NT2/D1 (cell line): ENCODE measurements at regions not wholly inside any gene's neighbourhood (a gene's known extent, or its start where the extent isn't known, plus 50 kb on each side); places are given as distances from the start of the nearest gene placed in this dataset.

Experiments used
- DNase-seq: peaks from one replicate; pipeline ENCODE4 v3.0.0-alpha.2; 2011; ENCODE audit warnings: low read depth, low spot score
- H3K27me3 ChIP-seq: 2 replicates; pipeline ENCODE4 v1.6.0; 2011; ENCODE audit warnings: mild to moderate bottlenecking; ENCODE audit not compliant: insufficient read length, insufficient read depth
- H3K36me3 ChIP-seq: 2 replicates; pipeline ENCODE4 v1.6.1; 2011; ENCODE audit warnings: mild to moderate bottlenecking, low read length, mixed read lengths; ENCODE audit not compliant: insufficient read depth, insufficient read length
- H3K4me1 ChIP-seq: 2 replicates; pipeline ENCODE4 v1.5.1; 2011; ENCODE audit not compliant: insufficient read depth, insufficient read length
- H3K4me3 ChIP-seq: 2 replicates; pipeline ENCODE4 v1.5.1; 2011; ENCODE audit warnings: low read depth; ENCODE audit not compliant: insufficient read length
- H3K9ac ChIP-seq: 2 replicates; pipeline ENCODE4 v1.6.0; 2011; ENCODE audit warnings: low read depth; ENCODE audit not compliant: insufficient read length
- H3K9me3 ChIP-seq: 2 replicates; pipeline ENCODE4 v1.5.1; 2011; ENCODE audit warnings: mild to moderate bottlenecking, low read length; ENCODE audit not compliant: insufficient read depth
- SUZ12 ChIP-seq: IDR thresholded peaks from 2 replicates; pipeline ENCODE4 v1.6.1; 2011; ENCODE audit not compliant: insufficient read length, insufficient read depth; ENCODE audit errors: extremely low read depth
- YY1 ChIP-seq: IDR thresholded peaks from 2 replicates; pipeline ENCODE4 v1.6.1; 2011; ENCODE audit not compliant: insufficient read length, insufficient read depth
- ZNF274 ChIP-seq: IDR thresholded peaks from 2 replicates; pipeline ENCODE4 v1.6.1; 2011; ENCODE audit warnings: mild to moderate bottlenecking, low read depth, low read length

DNA sequence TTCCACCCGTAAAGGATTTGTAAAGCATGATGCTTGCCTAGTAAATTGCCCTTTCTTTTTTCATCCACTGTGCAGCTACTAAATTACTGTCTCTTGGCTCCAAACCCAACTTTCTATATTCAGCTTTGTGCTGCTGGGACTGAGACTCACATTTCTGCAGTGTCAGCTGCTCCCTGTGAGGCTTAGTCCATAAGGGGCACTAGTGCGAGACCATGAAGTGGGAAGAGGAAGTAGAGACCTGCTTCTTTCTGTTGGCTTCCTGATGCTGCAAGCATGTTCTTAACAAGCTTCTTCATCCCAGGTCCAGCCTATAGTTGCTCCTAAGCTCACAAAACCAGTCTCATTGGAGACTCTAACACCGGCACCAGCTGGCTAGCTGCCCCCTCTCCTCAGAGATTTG lies 74.9 kb upstream of the HS3ST2 start:
- H3K9ac ChIP-seq = no peak overlapping the region
- H3K9me3 ChIP-seq = no peaks in the 10 kb centered on the region
- TF ChIP-seq SUZ12 (no peak), ZNF274 (no peak), YY1 (no peak)
- no peaks in the 10 kb centered on the region for H3K36me3 ChIP-seq
- no peak overlapping the region for H3K4me3 ChIP-seq
- H3K27me3 ChIP-seq = no peaks in the 10 kb centered on the region
- no peak for DNase-seq
- H3K4me1 ChIP-seq = no peaks in the 10 kb centered on the region

DNA sequence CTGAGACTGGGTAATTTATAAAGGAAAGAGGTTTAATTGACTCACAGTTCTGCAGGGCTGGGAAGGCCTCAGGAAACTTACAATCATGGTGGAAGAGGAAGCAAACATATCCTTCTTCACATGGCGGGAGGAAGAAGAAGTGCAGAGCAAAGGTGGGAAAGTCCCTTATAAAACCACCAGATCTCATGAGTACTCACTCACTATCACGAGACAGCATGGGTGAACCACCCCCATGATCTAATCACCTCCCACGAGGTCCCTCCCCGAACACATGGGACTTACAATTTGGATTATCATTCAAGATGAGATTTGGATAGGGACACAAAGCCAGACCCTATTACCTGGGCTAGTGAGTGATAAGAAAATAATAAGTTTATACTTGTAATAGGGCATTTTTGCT lies 70.6 kb upstream of the HS3ST2 start:
- TF ChIP-seq ZNF274 (no peak), SUZ12 (no peak), YY1 (no peak)
- Histone ChIP-seq H3K9ac (no peak overlapping the region), H3K36me3 (no peaks in the 10 kb centered on the region), H3K9me3 (no peaks in the 10 kb centered on the region), H3K27me3 (no peaks in the 10 kb centered on the region), H3K4me1 (no peaks in the 10 kb centered on the region), H3K4me3 (no peak overlapping the region)
- no peak for DNase-seq

DNA sequence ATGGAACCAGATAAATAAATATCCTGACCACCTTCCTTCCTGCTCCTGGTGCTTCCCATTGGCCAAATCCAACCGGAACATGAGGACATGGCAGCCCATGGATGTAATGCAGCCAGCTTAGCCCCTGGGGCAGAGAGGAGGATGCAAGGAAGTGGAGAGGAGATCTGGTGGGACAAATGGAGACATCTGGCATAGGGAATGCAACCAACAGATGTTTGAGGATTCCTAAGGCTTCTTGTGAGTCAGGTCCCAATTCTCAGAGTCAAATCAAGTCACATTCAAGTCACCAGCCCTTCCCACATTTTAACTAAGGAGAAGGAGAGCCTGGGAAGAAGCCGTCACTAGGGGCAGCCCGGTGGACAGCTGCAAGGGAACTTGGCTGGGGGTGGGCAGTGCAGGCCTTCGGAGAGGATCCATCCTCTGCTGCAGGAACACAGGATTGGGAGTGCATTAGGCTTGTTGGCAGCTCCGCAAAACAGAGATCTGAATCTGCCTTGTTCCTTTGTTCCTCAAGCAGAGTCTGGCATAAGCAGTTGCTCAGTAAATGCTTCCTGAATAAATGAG lies 62.8 kb upstream of the HS3ST2 start:
- no peak for DNase-seq
- no peak for TF ChIP-seq ZNF274
- no peak for TF ChIP-seq YY1
- TF ChIP-seq SUZ12 = no peak

DNA sequence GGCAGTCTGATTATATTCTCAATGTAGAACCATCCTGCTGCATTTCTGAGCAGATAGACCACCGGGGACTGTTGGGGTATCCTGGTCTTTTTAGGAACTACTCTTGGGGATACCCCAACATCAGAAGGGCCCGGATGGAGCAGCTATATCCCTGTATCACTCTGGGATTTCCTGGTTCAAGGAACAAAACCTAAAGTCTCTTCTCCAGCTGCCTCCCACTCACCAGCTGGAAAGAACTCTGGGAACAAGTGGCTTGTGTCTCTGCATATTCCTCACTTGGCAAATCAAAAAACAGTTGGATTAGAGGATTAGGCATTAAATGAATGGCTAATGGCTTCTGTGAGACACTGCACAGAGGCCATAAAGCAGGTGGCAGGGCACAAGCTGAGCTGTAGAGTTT lies 62.3 kb upstream of the HS3ST2 start:
- Histone ChIP-seq H3K4me1 (no peaks in the 10 kb centered on the region), H3K36me3 (no peaks in the 10 kb centered on the region), H3K27me3 (no peaks in the 10 kb centered on the region), H3K9ac (no peak overlapping the region), H3K4me3 (no peak overlapping the region), H3K9me3 (no peaks in the 10 kb centered on the region)
- no peak for TF ChIP-seq SUZ12
- TF ChIP-seq YY1 = no peak
- TF ChIP-seq ZNF274 = no peak
- no peak for DNase-seq

More for the DNA sequence above, 62.8 kb upstream of the HS3ST2 start:
- no peaks in the 10 kb centered on the region for H3K4me1 ChIP-seq
- H3K9me3 ChIP-seq = no peaks in the 10 kb centered on the region
- no peak overlapping the region for H3K9ac ChIP-seq
- H3K36me3 ChIP-seq = no peaks in the 10 kb centered on the region
- no peaks in the 10 kb centered on the region for H3K27me3 ChIP-seq
- no peak overlapping the region for H3K4me3 ChIP-seq

DNA sequence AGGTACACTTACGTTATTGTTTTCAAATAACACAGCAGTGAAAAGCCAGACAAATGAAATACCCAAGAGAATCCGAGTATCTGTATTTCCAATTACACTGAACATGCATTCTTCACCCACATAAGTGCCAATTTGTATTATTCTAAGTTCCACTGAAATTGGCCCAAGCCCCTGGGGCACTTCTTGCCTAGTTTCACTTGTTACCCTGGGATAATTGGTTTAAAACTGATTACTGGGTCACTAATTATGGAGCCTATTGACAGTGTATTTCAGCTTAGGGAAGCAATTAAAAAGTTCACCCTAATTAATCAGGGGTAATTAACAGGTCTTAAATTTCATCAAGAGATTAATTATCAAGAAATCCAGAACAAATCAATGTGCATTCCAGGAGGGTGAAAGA lies 60.5 kb upstream of the HS3ST2 start:
- no peak for DNase-seq
- Histone ChIP-seq H3K27me3 (no peaks in the 10 kb centered on the region), H3K36me3 (no peaks in the 10 kb centered on the region), H3K9ac (no peak overlapping the region), H3K4me3 (no peak overlapping the region), H3K9me3 (no peaks in the 10 kb centered on the region), H3K4me1 (no peaks in the 10 kb centered on the region)
- TF ChIP-seq ZNF274 (no peak), SUZ12 (no peak), YY1 (no peak)

DNA sequence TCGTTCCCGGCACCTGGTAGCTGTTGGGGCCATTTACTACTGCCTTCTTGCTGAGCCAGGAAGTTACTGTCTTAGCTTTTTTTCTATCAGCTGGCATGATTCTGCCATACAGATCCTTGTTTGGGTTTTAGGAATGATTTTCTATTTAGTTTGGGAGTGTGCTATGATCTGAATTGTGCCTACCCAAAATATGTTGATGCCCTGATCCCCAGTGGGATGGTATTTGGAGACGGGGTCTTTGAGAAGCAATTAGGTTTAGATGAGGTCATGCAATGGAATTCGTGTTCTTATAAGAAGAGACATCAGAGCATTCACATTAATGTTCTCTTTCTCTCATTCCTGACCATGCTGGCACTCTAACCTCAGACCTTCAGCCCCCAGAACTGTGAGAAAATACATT lies 59.4 kb upstream of the HS3ST2 start:
- H3K36me3 ChIP-seq = no peaks in the 10 kb centered on the region
- H3K4me1 ChIP-seq = no peaks in the 10 kb centered on the region
- H3K9me3 ChIP-seq = no peaks in the 10 kb centered on the region
- no peak for DNase-seq
- H3K9ac ChIP-seq = no peak overlapping the region
- TF ChIP-seq ZNF274 (no peak), YY1 (no peak), SUZ12 (no peak)
- H3K27me3 ChIP-seq = no peaks in the 10 kb centered on the region
- no peak overlapping the region for H3K4me3 ChIP-seq

DNA sequence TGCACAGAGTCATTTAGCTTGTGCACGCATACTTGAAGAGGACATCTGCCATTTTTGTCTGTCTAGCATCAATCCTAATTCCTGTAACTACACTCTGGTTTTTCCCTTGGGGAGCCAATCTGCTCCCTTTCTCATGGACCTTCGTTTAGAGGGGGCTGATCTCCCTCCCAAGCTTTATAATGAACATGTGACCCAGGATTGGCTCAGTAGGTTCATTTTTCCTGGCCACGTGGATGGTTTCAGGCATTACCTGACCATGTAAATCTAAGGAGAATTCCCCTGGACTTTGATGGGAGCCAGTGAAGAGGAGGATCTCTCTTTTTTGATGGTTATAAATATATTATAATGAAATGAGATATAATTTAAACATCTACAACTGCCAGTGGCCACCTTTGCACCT lies 56.8 kb upstream of the HS3ST2 start:
- Histone ChIP-seq H3K36me3 (no peaks in the 10 kb centered on the region), H3K9me3 (no peaks in the 10 kb centered on the region), H3K4me1 (no peaks in the 10 kb centered on the region), H3K9ac (no peak overlapping the region), H3K4me3 (no peak overlapping the region), H3K27me3 (no peaks in the 10 kb centered on the region)
- no peak for TF ChIP-seq ZNF274
- no peak for TF ChIP-seq SUZ12
- no peak for TF ChIP-seq YY1
- no peak for DNase-seq

DNA sequence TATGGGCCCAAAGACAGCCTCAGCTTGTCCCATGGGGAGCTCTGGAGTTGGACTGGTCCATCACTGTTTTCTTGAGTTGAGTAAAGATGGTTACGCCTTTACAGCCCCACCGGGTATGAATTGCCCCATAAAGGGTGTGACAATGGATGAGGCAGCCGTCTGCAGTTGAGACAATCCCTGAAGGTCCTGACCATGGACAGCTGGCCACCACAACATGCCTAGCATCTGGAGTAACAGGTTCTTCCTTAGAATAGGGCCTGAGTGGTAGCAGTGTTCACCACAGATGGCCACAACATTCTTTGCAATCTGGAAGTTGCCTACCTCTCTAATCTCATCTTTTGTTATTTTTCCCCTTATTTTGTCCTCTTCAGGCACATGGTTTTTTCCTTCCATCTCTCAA lies 51.5 kb upstream of the HS3ST2 start:
- DNase-seq = no peak
- H3K9ac ChIP-seq = no peak overlapping the region
- no peaks in the 10 kb centered on the region for H3K27me3 ChIP-seq
- H3K36me3 ChIP-seq = no peaks in the 10 kb centered on the region
- no peak overlapping the region for H3K4me3 ChIP-seq
- peaks cover 3% of the 10 kb centered on the region for H3K4me1 ChIP-seq
- H3K9me3 ChIP-seq = peaks cover 6% of the 10 kb centered on the region
- TF ChIP-seq ZNF274 (no peak), SUZ12 (no peak), YY1 (no peak)
